Neural progenitor cell (in vitro differentiated cells): ENCODE measurements at regions not wholly inside any gene's neighbourhood (a gene's known extent, or its start where the extent isn't known, plus 50 kb on each side); places are given as distances from the start of the nearest gene placed in this dataset.

ENCODE experiments used
- CTCF ChIP-seq: fragments of 200-600 bp; sonication (generic); IDR thresholded peaks from 2 replicates; pipeline ENCODE4 v1.5.1; 2017; ENCODE audit warnings: antibody characterized with exemption, mild to moderate bottlenecking
- EZH2 ChIP-seq: fragments of 200-600 bp; sonication (generic); IDR thresholded peaks from 2 replicates; pipeline ENCODE4 v1.6.1; 2017; ENCODE audit warnings: antibody characterized with exemption, mild to moderate bottlenecking, moderate library complexity

- TF ChIP-seq EZH2 (no peak), CTCF (no peak)
Observed at GRCh38 chr16:9151597-9151996, 60.2 kb downstream of the HAPSTR1 start.
